H1 (cell line): ENCODE measurements at regions not wholly inside any gene's neighbourhood (a gene's known extent, or its start where the extent isn't known, plus 50 kb on each side); places are given as distances from the start of the nearest gene placed in this dataset.

Source experiments
- CTCF ChIA-PET: fragments of 300-600 bp; sonication (Branson Sonifier 250); formaldehyde crosslinking; loops from one replicate; lab custom pipeline; 2021; ENCODE audit not compliant: partially characterized antibody; lab: Charles Lee
- POLR2A ChIA-PET: fragments of 300-600 bp; sonication (Branson Sonifier 250); formaldehyde crosslinking; loops from one replicate; lab custom pipeline; 2021; ENCODE audit warnings: inconsistent platforms; ENCODE audit not compliant: partially characterized antibody; lab: Charles Lee
- DNase-seq, 2 experiments: peaks; one replicate each; pipeline versions ENCODE4 v3.0.0 to v3.0.0-alpha.2; 2010 to 2022; ENCODE audit warnings: low spot score in 2 of 2, low read depth in 1 of 2, mixed read lengths in 1 of 2
- FAIRE-seq: peaks from 2 replicates; lab custom pipeline; 2011; peaks lifted over from hg19 to GRCh38; lab: Jason Lieb, UNC
- H2AFZ ChIP-seq: 2 replicates; pipeline ENCODE4 v1.8.1; 2012; ENCODE audit warnings: low read length, inconsistent platforms
- H2AK5ac ChIP-seq: 2 replicates; pipeline ENCODE4 v1.6.1; 2013; ENCODE audit warnings: low read depth, low read length
- H2BK120ac ChIP-seq: replicated peaks from 2 replicates; pipeline ENCODE3; 2013; ENCODE audit warnings: low read depth, low read length, inconsistent platforms
- H2BK12ac ChIP-seq: 2 replicates; pipeline ENCODE4 v1.6.1; 2013; ENCODE audit warnings: low read depth, low read length
- H2BK15ac ChIP-seq: 2 replicates; pipeline ENCODE4 v1.6.1; 2013; ENCODE audit warnings: low read length
- H2BK20ac ChIP-seq: 2 replicates; pipeline ENCODE4 v1.6.1; 2013; ENCODE audit warnings: low read length
- H2BK5ac ChIP-seq: 2 replicates; pipeline ENCODE4 v1.6.1; 2013; ENCODE audit warnings: low read depth, low read length
- H3K14ac ChIP-seq: 2 replicates; pipeline ENCODE4 v1.6.1; 2013; ENCODE audit warnings: inconsistent platforms; ENCODE audit not compliant: insufficient read length
- H3K18ac ChIP-seq: 2 replicates; pipeline ENCODE4 v1.6.1; 2013; ENCODE audit warnings: low read length; ENCODE audit errors: extremely low read depth
- H3K23ac ChIP-seq: 2 replicates; pipeline ENCODE4 v1.6.1; 2013; ENCODE audit warnings: inconsistent platforms; ENCODE audit not compliant: insufficient read length
- H3K23me2 ChIP-seq: 2 replicates; pipeline ENCODE4 v1.6.1; 2013; ENCODE audit warnings: low read depth, low read length
- H3K27ac ChIP-seq: 2 replicates; pipeline ENCODE4 v1.6.1; 2011; ENCODE audit warnings: low read depth, low read length, inconsistent platforms
- H3K27me3 ChIP-seq, 4 experiments: replicated peaks in 1 of 4; 1 replicate in 1 of 4; 2 replicates in 3 of 4; pipeline versions ENCODE4 v1.6.1 to v1.8.1; 2011 to 2013; ENCODE audit warnings: low read length in 3 of 4, mild to moderate bottlenecking in 3 of 4, inconsistent platforms in 2 of 4, mixed read lengths in 2 of 4, moderate library complexity in 1 of 4; ENCODE audit not compliant: control insufficient read depth in 3 of 4, insufficient read depth in 3 of 4; ENCODE audit errors: extremely low read depth in 1 of 4
- H3K36me3 ChIP-seq, 4 experiments: 2 replicates each; pipeline versions ENCODE4 v1.6.1 to v1.8.1; 2011 to 2013; ENCODE audit warnings: mild to moderate bottlenecking in 4 of 4, low read length in 3 of 4, moderate library complexity in 2 of 4, control low read depth in 1 of 4, inconsistent platforms in 1 of 4; ENCODE audit not compliant: insufficient read depth in 4 of 4, control insufficient read depth in 2 of 4
- H3K4ac ChIP-seq: replicated peaks from 2 replicates; pipeline ENCODE3; 2013; ENCODE audit warnings: low read length, low read depth, mixed read lengths, inconsistent platforms; ENCODE audit not compliant: insufficient read length
- H3K4me1 ChIP-seq, 4 experiments: replicated peaks in 1 of 4; 1 replicate in 1 of 4; 2 replicates in 3 of 4; pipeline versions ENCODE4 v1.6.1 to v1.8.1; 2011 to 2013; ENCODE audit warnings: low read length in 3 of 4, inconsistent platforms in 2 of 4, mixed read lengths in 1 of 4; ENCODE audit not compliant: insufficient read depth in 4 of 4, control insufficient read depth in 3 of 4
- H3K4me2 ChIP-seq, 2 experiments: 2 replicates each; pipeline versions ENCODE4 v1.6.1 to v1.8.1; 2011 to 2013; ENCODE audit warnings: low read depth in 2 of 2, low read length in 2 of 2, control low read depth in 1 of 2, inconsistent platforms in 1 of 2, mild to moderate bottlenecking in 1 of 2; ENCODE audit not compliant: insufficient read depth in 1 of 2
- H3K4me3 ChIP-seq, 4 experiments: fragments of 200-600, 300-600 bp in 1 of 4; sonication (generic), shearing (Covaris generic), sonication (Bioruptor Twin) in 1 of 4; 2 replicates each; pipeline versions ENCODE4 v1.5.1 to v1.8.1; 2011 to 2016; ENCODE audit warnings: low read length in 4 of 4, low read depth in 3 of 4, control low read depth in 2 of 4, inconsistent platforms in 2 of 4, mild to moderate bottlenecking in 2 of 4, mixed read lengths in 1 of 4, moderate library complexity in 1 of 4; ENCODE audit not compliant: insufficient read depth in 2 of 4; ENCODE audit errors: extremely low read depth in 1 of 4
- H3K56ac ChIP-seq: replicated peaks from 2 replicates; pipeline ENCODE3; 2013; ENCODE audit warnings: low read depth, mild to moderate bottlenecking, mixed read lengths, low read length, inconsistent platforms; ENCODE audit not compliant: insufficient read length
- H3K79me1 ChIP-seq: 2 replicates; pipeline ENCODE4 v1.6.1; 2013; ENCODE audit warnings: low read depth, low read length, control low read depth
- H3K79me2 ChIP-seq, 2 experiments: 2 replicates each; pipeline versions ENCODE4 v1.6.1 to v1.8.1; 2012 to 2013; ENCODE audit warnings: low read length in 2 of 2, mild to moderate bottlenecking in 2 of 2, inconsistent platforms in 1 of 2; ENCODE audit not compliant: insufficient read depth in 2 of 2, control insufficient read depth in 1 of 2
- H3K9ac ChIP-seq, 4 experiments: replicated peaks in 1 of 4; 1 replicate in 1 of 4; 2 replicates in 3 of 4; pipeline versions ENCODE4 v1.6.1 to v1.8.1; 2011 to 2013; ENCODE audit warnings: low read depth in 3 of 4, low read length in 3 of 4, control low read depth in 2 of 4, mild to moderate bottlenecking in 2 of 4, moderate library complexity in 2 of 4, inconsistent platforms in 1 of 4; ENCODE audit errors: extremely low read depth in 1 of 4
- H3K9me3 ChIP-seq, 2 experiments: 2 replicates each; pipeline versions ENCODE4 v1.6.1 to v1.8.1; 2012 to 2013; ENCODE audit warnings: mild to moderate bottlenecking in 2 of 2, moderate library complexity in 2 of 2, control low read depth in 1 of 2, inconsistent platforms in 1 of 2, low read depth in 1 of 2, low read length in 1 of 2, mixed read lengths in 1 of 2; ENCODE audit not compliant: insufficient read depth in 2 of 2
- H4K20me1 ChIP-seq, 2 experiments: replicated peaks in 1 of 2; 2 replicates each; pipeline versions ENCODE3 to v1.8.1; 2011 to 2013; ENCODE audit warnings: inconsistent platforms in 2 of 2, low read length in 2 of 2, mild to moderate bottlenecking in 1 of 2; ENCODE audit not compliant: insufficient read depth in 2 of 2, control insufficient read depth in 1 of 2
- H4K5ac ChIP-seq: 2 replicates; pipeline ENCODE4 v1.6.1; 2013; ENCODE audit warnings: low read length, low read depth, mixed read lengths, inconsistent platforms; ENCODE audit not compliant: insufficient read length
- H4K8ac ChIP-seq: 2 replicates; pipeline ENCODE4 v1.8.0; 2013; ENCODE audit warnings: mild to moderate bottlenecking, moderate library complexity, low read length, inconsistent platforms; ENCODE audit not compliant: insufficient read depth; ENCODE audit errors: extremely low read depth
- H4K91ac ChIP-seq: replicated peaks from 2 replicates; pipeline ENCODE3; 2013; ENCODE audit warnings: low read length, mixed read lengths, inconsistent platforms; ENCODE audit not compliant: insufficient read length
- ATF2 ChIP-seq: IDR thresholded peaks from 2 replicates; pipeline ENCODE4 v1.6.1; 2012; ENCODE audit warnings: low read length, inconsistent platforms
- CEBPB ChIP-seq: IDR thresholded peaks from 2 replicates; pipeline ENCODE4 v1.6.1; 2012; ENCODE audit warnings: low read depth, low read length
- E2F6 ChIP-seq: IDR thresholded peaks from 2 replicates; pipeline ENCODE4 v1.6.1; 2012; ENCODE audit warnings: inconsistent platforms
- GABPA ChIP-seq: IDR thresholded peaks from 2 replicates; pipeline ENCODE4 v1.6.1; 2011; ENCODE audit warnings: mild to moderate bottlenecking, low read length, moderate library complexity, borderline replicate concordance; ENCODE audit not compliant: insufficient read depth
- JUN ChIP-seq: IDR thresholded peaks from 2 replicates; pipeline ENCODE4 v1.6.1; 2011; ENCODE audit warnings: low read depth, mild to moderate bottlenecking, improper control_type of control experiment, low read length
- KDM1A ChIP-seq: fragments of 200-600, 300-600 bp; sonication (generic); IDR thresholded peaks from 2 replicates; pipeline ENCODE4 v1.7.1; 2016; ENCODE audit warnings: mild to moderate bottlenecking, low read length, borderline replicate concordance
- POU5F1 ChIP-seq: IDR thresholded peaks from 2 replicates; pipeline ENCODE4 v1.6.1; 2011; ENCODE audit warnings: low read depth, mild to moderate bottlenecking, low read length, moderate library complexity
- RBBP5 ChIP-seq: IDR thresholded peaks from 2 replicates; pipeline ENCODE4 v1.7.1; 2012; ENCODE audit warnings: low read depth, mild to moderate bottlenecking, inconsistent platforms, low read length, moderate library complexity, borderline replicate concordance
- SAP30 ChIP-seq: fragments of 300-600 bp; sonication (generic); IDR thresholded peaks from 2 replicates; pipeline ENCODE4 v1.7.1; 2012; ENCODE audit warnings: low read length, moderate library complexity, mild to moderate bottlenecking, inconsistent platforms; ENCODE audit not compliant: insufficient read depth, insufficient replicate concordance
- SP1 ChIP-seq: IDR thresholded peaks from 2 replicates; pipeline ENCODE4 v1.6.1; 2011; ENCODE audit warnings: low read depth, low read length
- SRF ChIP-seq: IDR thresholded peaks from 2 replicates; pipeline ENCODE4 v1.6.1; 2011; ENCODE audit warnings: mild to moderate bottlenecking, low read depth, low read length, moderate library complexity
- TBP ChIP-seq: IDR thresholded peaks from 2 replicates; pipeline ENCODE4 v1.6.1; 2011; ENCODE audit warnings: low read depth, low read length, improper control_type of control experiment
- WGBS, 2 experiments: shearing (Covaris generic) in 1 of 2; methylation state at CpG; one replicate each; pipeline versions ENCODE4 v1.1.6 to v1.1.7; 2013 to 2015; ENCODE audit warnings: low lambda C conversion rate in 2 of 2, mixed read lengths in 2 of 2, inconsistent platforms in 1 of 2, low coverage in 1 of 2, missing lambda C conversion rate in 1 of 2; ENCODE audit not compliant: insufficient replicate concordance in 2 of 2, insufficient coverage in 1 of 2, insufficient read length in 1 of 2; ENCODE audit errors: extremely low coverage in 1 of 2, missing lambda C conversion rate in 1 of 2; 5-methylcytosine and 5-hydroxymethylcytosine counted together

GRCh38 chr10:62585211-62585775 lies 211.1 kb downstream of the ZNF365 start:
- H2AK5ac ChIP-seq, result no peak overlapping the region
- H3K27me3 ChIP-seq, result no peaks in the 10 kb centered on the region; a peak in 1 of 7 replicates
- no peaks in the 10 kb centered on the region for H3K79me1 ChIP-seq
- no peak overlapping the region for H3K4me3 ChIP-seq
- WGBS, 2 experiments, result 93% methylated on average over 5 of the region's 6 CpGs; no CpG with 5 or more reads in 1 of the 2 experiments
- no peak overlapping the region for H3K14ac ChIP-seq
- no peaks in the 10 kb centered on the region for H3K79me2 ChIP-seq
- H3K4me2 ChIP-seq, result no peak overlapping the region
- CTCF ChIA-PET, result interaction anchor here (0.6 to 2.8 kb wide), 3 partner anchors 8 to 234 kb away, joined by 3 to 13 read pairs (median 3); no protein-coding TSS in a partner anchor
- no peak overlapping the region for H3K4ac ChIP-seq
- no peaks in the 10 kb centered on the region for H3K36me3 ChIP-seq
- no peak overlapping the region for H3K56ac ChIP-seq
- H3K18ac ChIP-seq, result no peak overlapping the region
- H2BK12ac ChIP-seq, result no peak overlapping the region
- no peak overlapping the region for H2BK5ac ChIP-seq
- no peak overlapping the region for H2BK20ac ChIP-seq
- no peaks in the 10 kb centered on the region for H4K20me1 ChIP-seq
- DNase-seq (no peak), FAIRE-seq (no peak)
- H3K23ac ChIP-seq, result no peak overlapping the region
- no peak overlapping the region for H2BK15ac ChIP-seq
- no peaks in the 10 kb centered on the region for H3K4me1 ChIP-seq
- H3K9ac ChIP-seq, result no peak overlapping the region
- no peaks in the 10 kb centered on the region for H3K23me2 ChIP-seq
- no peak overlapping the region for H4K91ac ChIP-seq
- H3K27ac ChIP-seq, result no peak overlapping the region
- no peak overlapping the region for H4K8ac ChIP-seq
- H3K9me3 ChIP-seq, result no peaks in the 10 kb centered on the region
- H4K5ac ChIP-seq, result no peak overlapping the region
- POLR2A ChIA-PET, result no interaction called here
- H2BK120ac ChIP-seq, result no peak overlapping the region
- H2AFZ ChIP-seq, result no peak overlapping the region
- TF ChIP-seq JUN (no peak), KDM1A (no peak), RBBP5 (no peak), POU5F1 (no peak), SRF (no peak), CEBPB (no peak), E2F6 (no peak), ATF2 (no peak), GABPA (no peak), SP1 (no peak), SAP30 (no peak), TBP (no peak)
